HFFc6 (cell line): ENCODE measurements at regions not wholly inside any gene's neighbourhood (a gene's known extent, or its start where the extent isn't known, plus 50 kb on each side); places are given as distances from the start of the nearest gene placed in this dataset.

Experiments
- DNase-seq: peaks from one replicate; pipeline ENCODE4 v3.0.0-alpha.2; 2018
- H3K27ac Mint-ChIP-seq: 2 replicates; pipeline ENCODE4 v1.8.0; 2020; ENCODE audit warnings: mild to moderate bottlenecking, mixed read lengths
- H3K27me3 Mint-ChIP-seq: 2 replicates; pipeline ENCODE4 v1.8.0; 2021; ENCODE audit warnings: mild to moderate bottlenecking, moderate library complexity, mixed read lengths; ENCODE audit not compliant: insufficient read depth
- H3K36me3 Mint-ChIP-seq: 2 replicates; pipeline ENCODE4 v1.8.0; 2021; ENCODE audit warnings: low read depth, mixed read lengths
- H3K4me1 Mint-ChIP-seq: 2 replicates; pipeline ENCODE4 v1.8.0; 2020; ENCODE audit warnings: low read depth, mixed read lengths
- H3K4me3 Mint-ChIP-seq: 2 replicates; pipeline ENCODE4 v1.8.0; 2020; ENCODE audit warnings: mild to moderate bottlenecking, moderate library complexity, mixed read lengths
- H3K9me3 Mint-ChIP-seq: 2 replicates; pipeline ENCODE4 v1.8.0; 2020; ENCODE audit warnings: mild to moderate bottlenecking, mixed read lengths
- CTCF ChIP-seq: fragments of 200-600 bp; sonication (generic); IDR thresholded peaks from 2 replicates; pipeline ENCODE4 v1.5.0; 2021; ENCODE audit warnings: antibody characterized with exemption, mild to moderate bottlenecking

- Mint-ChIP-seq H3K36me3 (no peaks in the 10 kb centered on the region), H3K4me3 (no peak overlapping the region), H3K27me3 (no peaks in the 10 kb centered on the region; the same call in 1 of the 2 replicates), H3K9me3 (no peaks in the 10 kb centered on the region), H3K27ac (no peak overlapping the region), H3K4me1 (no peaks in the 10 kb centered on the region)
- DNase-seq = no peak
- TF ChIP-seq CTCF = no peak
These were observed 236.2 kb downstream of the PRELID2 start for GRCh38 chr5:145598983-145599382.

- no peak overlapping the region for H3K4me3 Mint-ChIP-seq
- no peaks in the 10 kb centered on the region; the same call in 1 of the 2 replicates for H3K27me3 Mint-ChIP-seq
- no peak for TF ChIP-seq CTCF
- peaks cover 4% of the 10 kb centered on the region; the same call in 1 of the 2 replicates for H3K4me1 Mint-ChIP-seq
- no peak for DNase-seq
- H3K9me3 Mint-ChIP-seq = no peaks in the 10 kb centered on the region
- H3K36me3 Mint-ChIP-seq = no peaks in the 10 kb centered on the region
- no peak overlapping the region for H3K27ac Mint-ChIP-seq
These were observed 237.0 kb downstream of the PRELID2 start for GRCh38 chr5:145598184-145598583.

- H3K9me3 Mint-ChIP-seq = no peaks in the 10 kb centered on the region
- H3K4me1 Mint-ChIP-seq = peaks cover 53% of the 10 kb centered on the region
- DNase-seq = no peak
- TF ChIP-seq CTCF = no peak
- no peaks in the 10 kb centered on the region for H3K36me3 Mint-ChIP-seq
- no peaks in the 10 kb centered on the region for H3K27me3 Mint-ChIP-seq
- no peak overlapping the region; the same call in 1 of the 2 replicates for H3K27ac Mint-ChIP-seq
- H3K4me3 Mint-ChIP-seq = no peak overlapping the region
These were observed 243.6 kb downstream of the PRELID2 start for GRCh38 chr5:145591578-145591977.

- Mint-ChIP-seq H3K36me3 (peaks cover 11% of the 10 kb centered on the region), H3K27me3 (no peaks in the 10 kb centered on the region), H3K27ac (0 out of 2 replicates have a peak overlapping the region, but pooled peaks have one; percentile 80), H3K4me3 (no peak overlapping the region), H3K9me3 (no peaks in the 10 kb centered on the region), H3K4me1 (peaks cover 65% of the 10 kb centered on the region)
- DNase-seq = no peak
- no peak for TF ChIP-seq CTCF
These were observed 246.1 kb downstream of the PRELID2 start for GRCh38 chr5:145589063-145589462.

GRCh38 chr5:145588558-145588957 is 246.6 kb downstream of the PRELID2 start:
- Mint-ChIP-seq H3K4me3 (peak overlapping the region; percentile 27; the same call in 1 of the 2 replicates), H3K27ac (peak overlapping the region; percentile 80)
- TF ChIP-seq CTCF = no peak

GRCh38 chr5:145588113-145588512 is 247.0 kb downstream of the PRELID2 start:
- Mint-ChIP-seq H3K9me3 (no peaks in the 10 kb centered on the region), H3K36me3 (peaks cover 20% of the 10 kb centered on the region), H3K4me3 (peak overlapping the region; percentile 27), H3K27me3 (no peaks in the 10 kb centered on the region), H3K27ac (peak overlapping the region; percentile 80), H3K4me1 (peaks cover 60% of the 10 kb centered on the region)
- no peak for DNase-seq
- no peak for TF ChIP-seq CTCF

More at GRCh38 chr5:145588558-145588957, 246.6 kb downstream of the PRELID2 start:
- peaks cover 64% of the 10 kb centered on the region for H3K4me1 Mint-ChIP-seq
- H3K27me3 Mint-ChIP-seq = no peaks in the 10 kb centered on the region
- no peaks in the 10 kb centered on the region for H3K9me3 Mint-ChIP-seq
- peaks cover 17% of the 10 kb centered on the region for H3K36me3 Mint-ChIP-seq
- DNase-seq = no peak
